Vagina (tissue), 2 donors: ENCODE measurements at regions not wholly inside any gene's neighbourhood (a gene's known extent, or its start where the extent isn't known, plus 50 kb on each side); places are given as distances from the start of the nearest gene placed in this dataset.

Experiments
- CTCF ChIP-seq, 3 experiments: fragments of 450-650 bp in 2 of 3; fragments of 200-600 bp in 1 of 3; sonication (generic) in 1 of 3; IDR thresholded peaks; one replicate each; pipeline ENCODE4 v1.5.1; 2017 to 2019; ENCODE audit warnings: antibody characterized with exemption in 3 of 3, mild to moderate bottlenecking in 2 of 3, moderate library complexity in 2 of 3
- POLR2A ChIP-seq, 2 donors: fragments of 450-650 bp; IDR thresholded peaks; one replicate each; pipeline ENCODE4 v1.6.1; 2017; ENCODE audit warnings: antibody characterized with exemption in 2 of 2, mild to moderate bottlenecking in 2 of 2, moderate library complexity in 2 of 2
- POLR2AphosphoS5 ChIP-seq, 2 donors: sonication (generic); formaldehyde crosslinking; IDR thresholded peaks; one replicate each; pipeline ENCODE4 v1.9.0; 2017; ENCODE audit warnings: antibody characterized with exemption in 2 of 2, mild to moderate bottlenecking in 2 of 2, low read depth in 1 of 2; ENCODE audit not compliant: insufficient read depth in 1 of 2

- TF ChIP-seq CTCF (IDR thresholded peaks at IDR 0.05): no peak
- no peak for TF ChIP-seq POLR2AphosphoS5 (IDR thresholded peaks at IDR 0.05; ENCODE audit: insufficient read depth in 1 of 2, low read depth in 1 of 2)
- TF ChIP-seq POLR2A (IDR thresholded peaks at IDR 0.05): no peak
Measured at GRCh38 chr6:54057058-54057457, 54.2 kb upstream of the MLIP start.
